HS-5 (cell line): ENCODE measurements at regions not wholly inside any gene's neighbourhood (a gene's known extent, or its start where the extent isn't known, plus 50 kb on each side); places are given as distances from the start of the nearest gene placed in this dataset.
A peak's percentile ranks its signal among the peaks of the same experiment; 100 is the strongest.

Source experiments
- DNase-seq: peaks from one replicate; pipeline ENCODE4 v3.0.0-alpha.2; 2012; ENCODE audit warnings: low read depth

DNA sequence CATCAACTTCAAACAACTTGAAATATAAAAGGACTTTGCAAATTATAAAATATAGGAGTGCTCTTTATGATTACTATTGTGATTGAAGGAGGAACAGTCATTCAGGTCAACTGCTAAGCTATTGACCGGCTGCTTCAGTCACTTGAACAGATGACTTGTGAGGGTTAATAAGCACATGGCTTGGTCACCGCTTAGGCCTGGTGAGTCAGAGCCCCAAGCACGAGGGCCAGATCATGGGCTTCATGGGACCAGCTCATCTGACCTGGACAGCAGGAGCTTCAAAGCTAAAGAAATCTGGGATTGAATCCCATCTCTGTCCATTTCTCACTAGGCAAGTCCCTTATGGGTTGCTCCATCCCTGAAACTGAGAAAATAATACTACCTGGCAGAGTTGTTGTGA is 60.4 kb upstream of the ADO start:
- DNase-seq = peak; percentile 18

- DNase-seq = no peak
Measured at GRCh38 chr10:62745581-62745980, 58.9 kb upstream of the ADO start.

GRCh38 chr10:62746951-62747729 is 57.4 kb upstream of the ADO start:
- DNase-seq = no peak

DNA sequence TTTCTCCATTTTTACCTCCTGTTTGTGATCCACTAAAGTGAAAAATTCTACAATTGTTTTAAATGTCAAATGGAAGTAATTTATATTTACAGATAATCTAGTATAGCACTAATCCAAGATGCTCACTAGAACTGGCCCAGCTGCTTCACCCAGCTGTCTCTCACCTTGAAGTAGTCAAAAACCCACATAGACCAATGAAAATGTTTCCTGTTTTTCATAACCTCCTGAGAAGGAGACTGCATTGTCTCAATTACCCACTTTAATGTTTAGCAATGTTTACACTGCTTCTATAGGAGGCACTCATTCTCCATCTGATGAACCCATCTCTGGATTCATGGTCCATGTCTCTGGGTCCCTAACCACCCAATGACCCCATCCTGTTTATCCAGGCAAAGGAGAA is 56.1 kb upstream of the ADO start:
- DNase-seq = no peak

DNA sequence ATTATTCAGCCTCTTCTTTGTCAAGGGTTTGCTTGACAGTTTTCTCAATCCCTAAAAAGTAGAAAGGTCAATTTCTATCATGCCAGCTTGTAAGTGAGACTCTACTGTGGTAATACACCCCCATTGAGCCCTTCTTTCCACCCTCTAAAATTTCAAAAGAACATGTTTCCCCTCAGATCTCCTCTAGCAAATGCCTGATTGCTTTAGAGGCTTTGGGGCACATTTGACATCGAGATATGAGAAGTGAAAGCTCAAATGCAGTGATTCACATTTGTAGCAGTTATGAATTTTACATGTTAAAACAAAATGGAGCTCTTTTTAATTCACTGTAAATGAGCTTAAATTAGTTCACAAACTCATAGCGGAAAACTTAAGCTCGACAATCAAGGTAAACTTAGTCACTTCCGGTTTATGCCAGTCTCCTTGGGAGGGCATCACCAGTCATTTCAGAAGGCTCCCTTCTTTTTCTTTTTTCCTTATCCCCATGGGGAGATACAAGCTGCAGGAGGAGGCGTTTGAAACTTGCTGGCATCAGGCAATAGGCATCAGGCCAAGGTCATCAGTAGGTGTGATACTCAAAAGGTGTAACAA is 55.3 kb upstream of the ADO start:
- DNase-seq = no peak
